B cell (primary cell): ENCODE measurements at regions not wholly inside any gene's neighbourhood (a gene's known extent, or its start where the extent isn't known, plus 50 kb on each side); places are given as distances from the start of the nearest gene placed in this dataset.

Source experiments
- ATAC-seq: fragments of 200-7000 bp; cut with Tn5 transposase; one replicate; pipeline ENCODE4 v1.10.0; 2021; ENCODE audit warnings: low read depth, mild to moderate bottlenecking, moderate number of reproducible peaks, moderate library complexity
- CTCF ChIA-PET: fragments of 350-600 bp; sonication (Branson Sonifier 250); formaldehyde crosslinking; loops from one replicate; lab custom pipeline; 2021; ENCODE audit warnings: antibody characterized with exemption, inconsistent platforms; lab: Charles Lee
- POLR2A ChIA-PET: fragments of 350-600 bp; sonication (Branson Sonifier 250); formaldehyde crosslinking; loops from one replicate; lab custom pipeline; 2021; ENCODE audit warnings: antibody characterized with exemption; lab: Charles Lee
- DNase-seq: peaks from one replicate; pipeline ENCODE4 v3.0.0; 2013
- H2AFZ ChIP-seq: 2 replicates; pipeline ENCODE4 v1.6.1; 2012; ENCODE audit warnings: mild to moderate bottlenecking, low read depth, low read length; ENCODE audit not compliant: insufficient read depth, poor library complexity, severe bottlenecking
- H3K27ac ChIP-seq, 2 donors: 1 replicate in 1 of 2; 2 replicates in 1 of 2; pipeline ENCODE4 v1.5.1; 2012 to 2013; ENCODE audit warnings: low read length in 2 of 2, mild to moderate bottlenecking in 2 of 2, moderate library complexity in 1 of 2
- H3K27me3 ChIP-seq, 4 experiments: fragments of 200-600 bp in 1 of 4; sonication (generic) in 1 of 4; replicated peaks in 1 of 4; 1 replicate in 2 of 4; 2 replicates in 2 of 4; pipeline versions ENCODE4 v1.6.1 to v1.7.0; 2013 to 2016; ENCODE audit warnings: low read length in 3 of 4, mild to moderate bottlenecking in 2 of 4, mixed read lengths in 1 of 4, moderate library complexity in 1 of 4; ENCODE audit not compliant: insufficient read depth in 4 of 4, control insufficient read depth in 3 of 4; ENCODE audit errors: control extremely low read depth in 1 of 4
- H3K36me3 ChIP-seq, 2 experiments: replicated peaks in 1 of 2; 1 replicate in 1 of 2; 2 replicates in 1 of 2; pipeline versions ENCODE4 v1.6.1 to v1.7.1; 2013; ENCODE audit warnings: low read length in 1 of 2; ENCODE audit not compliant: insufficient read depth in 2 of 2, control insufficient read depth in 1 of 2; ENCODE audit errors: control extremely low read depth in 1 of 2, extremely low read depth in 1 of 2
- H3K4me1 ChIP-seq, 2 donors: fragments of 200-600 bp in 1 of 2; sonication (generic) in 1 of 2; 1 replicate in 1 of 2; 2 replicates in 1 of 2; pipeline versions ENCODE4 v1.5.1 to v1.6.1; 2013 to 2017; ENCODE audit warnings: low read length in 2 of 2; ENCODE audit not compliant: control insufficient read depth in 2 of 2, insufficient read depth in 2 of 2
- H3K4me2 ChIP-seq: replicated peaks from 2 replicates; pipeline ENCODE3; 2012; ENCODE audit warnings: mild to moderate bottlenecking, low read depth, low read length; ENCODE audit not compliant: poor library complexity, severe bottlenecking
- H3K4me3 ChIP-seq, 5 experiments: fragments of 200-600 bp in 1 of 5; sonication (generic) in 1 of 5; 1 replicate in 3 of 5; 2 replicates in 2 of 5; pipeline versions ENCODE4 v1.5.1 to v1.7.0; 2011 to 2016; ENCODE audit warnings: low read length in 4 of 5, mild to moderate bottlenecking in 4 of 5, low read depth in 2 of 5, control low read depth in 1 of 5, moderate library complexity in 1 of 5; ENCODE audit not compliant: insufficient read depth in 1 of 5; ENCODE audit errors: control extremely low read depth in 1 of 5, extremely low read depth in 1 of 5
- H3K79me2 ChIP-seq: fragments of 200-600 bp; sonication (generic); one replicate; pipeline ENCODE4 v1.6.0; 2016; ENCODE audit warnings: low read length; ENCODE audit not compliant: control insufficient read depth, insufficient read depth
- H3K9ac ChIP-seq: fragments of 200-600 bp; sonication (generic); 2 replicates; pipeline ENCODE4 v1.6.1; 2017; ENCODE audit warnings: mild to moderate bottlenecking, low read length, moderate library complexity
- H3K9me3 ChIP-seq, 3 donors: one replicate each; pipeline versions ENCODE4 v1.6.1 to v1.7.1; 2013; ENCODE audit warnings: low read length in 2 of 3; ENCODE audit not compliant: control insufficient read depth in 2 of 3, insufficient read depth in 1 of 3; ENCODE audit errors: control extremely low read depth in 1 of 3
- H4K20me1 ChIP-seq: 2 replicates; pipeline ENCODE4 v1.6.0; 2012; ENCODE audit warnings: mild to moderate bottlenecking, low read length; ENCODE audit not compliant: insufficient read depth, control insufficient read depth, poor library complexity, severe bottlenecking
- H3K27ac Mint-ChIP-seq: one replicate; pipeline ENCODE4 v1.8.0; 2021; ENCODE audit warnings: mixed read lengths
- H3K27me3 Mint-ChIP-seq: one replicate; pipeline ENCODE4 v1.8.0; 2021; ENCODE audit warnings: mixed read lengths
- H3K4me1 Mint-ChIP-seq: one replicate; pipeline ENCODE4 v1.8.0; 2021; ENCODE audit warnings: mixed read lengths
- H3K4me3 Mint-ChIP-seq: one replicate; pipeline ENCODE4 v1.8.0; 2021; ENCODE audit warnings: mixed read lengths
- H3K9me3 Mint-ChIP-seq: one replicate; pipeline ENCODE4 v1.8.0; 2022; ENCODE audit warnings: mixed read lengths; ENCODE audit not compliant: insufficient read depth
- CTCF ChIP-seq: fragments of 200-600 bp; IDR thresholded peaks from one replicate; pipeline ENCODE4 v1.8.0; 2022; ENCODE audit warnings: antibody characterized with exemption, mild to moderate bottlenecking
- EZH2 ChIP-seq: IDR thresholded peaks from 2 replicates; pipeline ENCODE4 v1.6.1; 2012; ENCODE audit warnings: borderline replicate concordance, low read depth, mild to moderate bottlenecking, moderate library complexity, low read length; ENCODE audit not compliant: insufficient read depth, poor library complexity, severe bottlenecking
- whole genome bisulfite sequencing: methylation state at CpG from one replicate; pipeline ENCODE4 v1.1.5; 2013; ENCODE audit warnings: missing lambda C conversion rate; ENCODE audit not compliant: insufficient coverage; 5-methylcytosine and 5-hydroxymethylcytosine counted together
- intact Hi-C: fragments of 100-400 bp; cut with micrococcal nuclease; formaldehyde crosslinking; loops from one replicate; pipeline ENCODE4 v1.10.0; 2022

- Histone ChIP-seq H3K4me2 (no peak overlapping the region), H3K4me1 (no peaks in the 10 kb centered on the region), H3K79me2 (no peaks in the 10 kb centered on the region), H2AFZ (no peak overlapping the region), H3K36me3 (no peaks in the 10 kb centered on the region), H3K4me3 (no peak overlapping the region), H3K27ac (no peak overlapping the region), H4K20me1 (no peaks in the 10 kb centered on the region), H3K9ac (no peak overlapping the region), H3K27me3 (no peaks in the 10 kb centered on the region), H3K9me3 (no peaks in the 10 kb centered on the region)
- Mint-ChIP-seq H3K27ac (no peak overlapping the region), H3K9me3 (no peaks in the 10 kb centered on the region), H3K4me1 (no peaks in the 10 kb centered on the region), H3K27me3 (no peaks in the 10 kb centered on the region), H3K4me3 (no peak overlapping the region)
- ATAC-seq: no peak
- 83% methylated on average over 1 of the region's 2 CpGs for WGBS
- POLR2A ChIA-PET: no interaction called here
- TF ChIP-seq CTCF (no peak), EZH2 (no peak)
- intact Hi-C loops: no loop called here
- DNase-seq: no peak
- CTCF ChIA-PET: no interaction called here
Observed at GRCh38 chr16:26261621-26262020, 569.9 kb downstream of the HS3ST4 start.

- H3K9me3 Mint-ChIP-seq: no peaks in the 10 kb centered on the region
- no peaks in the 10 kb centered on the region for H3K4me1 Mint-ChIP-seq
- Histone ChIP-seq H3K79me2 (no peaks in the 10 kb centered on the region), H3K9me3 (no peaks in the 10 kb centered on the region), H3K4me3 (no peak overlapping the region), H4K20me1 (no peaks in the 10 kb centered on the region), H3K9ac (no peak overlapping the region), H2AFZ (no peak overlapping the region), H3K4me1 (no peaks in the 10 kb centered on the region), H3K27ac (no peak overlapping the region), H3K4me2 (no peak overlapping the region), H3K27me3 (no peaks in the 10 kb centered on the region), H3K36me3 (no peaks in the 10 kb centered on the region)
- ChIA-PET CTCF (no interaction called here), POLR2A (no interaction called here)
- ATAC-seq (no peak), DNase-seq (no peak)
- no peak for TF ChIP-seq EZH2
- whole genome bisulfite sequencing: no CpG with 5 or more reads among the region's 2 CpGs
- intact Hi-C loops: no loop called here
- H3K27ac Mint-ChIP-seq: no peak overlapping the region
- no peaks in the 10 kb centered on the region for H3K27me3 Mint-ChIP-seq
- H3K4me3 Mint-ChIP-seq: no peak overlapping the region
Observed at GRCh38 chr16:26263406-26263805, 571.6 kb downstream of the HS3ST4 start.
